Stomach (tissue), 8 donors: ENCODE measurements at regions not wholly inside any gene's neighbourhood (a gene's known extent, or its start where the extent isn't known, plus 50 kb on each side); places are given as distances from the start of the nearest gene placed in this dataset.

ENCODE experiments used
- DNase-seq, 2 donors: peaks; one replicate each; pipeline versions ENCODE4 v3.0.0 to v3.0.0-alpha.2; 2013 to 2019
- H3K27ac ChIP-seq, 5 donors: fragments of 200-600 bp in 4 of 5; sonication (generic) in 4 of 5; one replicate each; pipeline ENCODE4 v1.5.1; 2013 to 2019; ENCODE audit warnings: mild to moderate bottlenecking in 1 of 5, moderate library complexity in 1 of 5
- H3K27me3 ChIP-seq, 3 donors: fragments of 200-600 bp; sonication (generic); one replicate each; pipeline ENCODE4 v1.5.1; 2017 to 2019; ENCODE audit warnings: mixed run types in 1 of 3
- H3K36me3 ChIP-seq, 4 donors: fragments of 200-600 bp; sonication (generic); 1 replicate in 3 of 4; 2 replicates in 1 of 4; pipeline ENCODE4 v1.5.1; 2016 to 2019
- H3K4me1 ChIP-seq, 4 donors: fragments of 200-600 bp; sonication (generic); one replicate each; pipeline ENCODE4 v1.5.1; 2016 to 2019
- H3K4me3 ChIP-seq, 4 donors: fragments of 200-600 bp; sonication (generic) in 3 of 4; one replicate each; pipeline ENCODE4 v1.5.1; 2016 to 2019; ENCODE audit warnings: mild to moderate bottlenecking in 1 of 4
- H3K9me3 ChIP-seq, 4 donors: fragments of 200-600 bp; sonication (generic); one replicate each; pipeline ENCODE4 v1.5.1; 2016 to 2019
- EP300 ChIP-seq: sonication (generic); formaldehyde crosslinking; IDR thresholded peaks from one replicate; pipeline ENCODE4 v1.6.1; 2017; ENCODE audit warnings: antibody characterized with exemption
- POLR2A ChIP-seq, 4 donors: fragments of 450-650 bp; IDR thresholded peaks; one replicate each; pipeline ENCODE4 v1.6.1; 2016; ENCODE audit warnings: antibody characterized with exemption in 4 of 4, control low read depth in 2 of 4, mild to moderate bottlenecking in 1 of 4, moderate library complexity in 1 of 4
- POLR2AphosphoS5 ChIP-seq, 3 donors: sonication (generic); formaldehyde crosslinking; IDR thresholded peaks; one replicate each; pipeline ENCODE4 v1.6.1; 2016; ENCODE audit warnings: antibody characterized with exemption in 3 of 3
- WGBS, 5 donors: extraction: QIAGEN DNeasy Blood & Tissue Kit in 3 of 5; methylation state at CpG; one replicate each; pipeline versions ENCODE4 v1.1.5 to v1.1.7; 2013 to 2018; 5-methylcytosine and 5-hydroxymethylcytosine counted together
- intact Hi-C: fragments of 100-400 bp; cut with DNase I; formaldehyde crosslinking; loops from one replicate; pipeline ENCODE4 v1.15.1; 2023; ENCODE audit warnings: low total_unique reads
- TF ChIP-seq, protein P1 (sequence below), 7 experiments: fragments of 450-650 bp in 4 of 7; fragments of 200-600 bp in 3 of 7; sonication (generic) in 3 of 7; IDR thresholded peaks; one replicate each; pipeline ENCODE4 v1.5.1; 2016 to 2019; ENCODE audit warnings: antibody characterized with exemption in 7 of 7, control low read depth in 2 of 7, mild to moderate bottlenecking in 1 of 7
- donor health status: healthy with polysubstance abuse.
- donor health status: Bipolar disorder and iron deficiency.
- donor health status: healthy.

DNA sequence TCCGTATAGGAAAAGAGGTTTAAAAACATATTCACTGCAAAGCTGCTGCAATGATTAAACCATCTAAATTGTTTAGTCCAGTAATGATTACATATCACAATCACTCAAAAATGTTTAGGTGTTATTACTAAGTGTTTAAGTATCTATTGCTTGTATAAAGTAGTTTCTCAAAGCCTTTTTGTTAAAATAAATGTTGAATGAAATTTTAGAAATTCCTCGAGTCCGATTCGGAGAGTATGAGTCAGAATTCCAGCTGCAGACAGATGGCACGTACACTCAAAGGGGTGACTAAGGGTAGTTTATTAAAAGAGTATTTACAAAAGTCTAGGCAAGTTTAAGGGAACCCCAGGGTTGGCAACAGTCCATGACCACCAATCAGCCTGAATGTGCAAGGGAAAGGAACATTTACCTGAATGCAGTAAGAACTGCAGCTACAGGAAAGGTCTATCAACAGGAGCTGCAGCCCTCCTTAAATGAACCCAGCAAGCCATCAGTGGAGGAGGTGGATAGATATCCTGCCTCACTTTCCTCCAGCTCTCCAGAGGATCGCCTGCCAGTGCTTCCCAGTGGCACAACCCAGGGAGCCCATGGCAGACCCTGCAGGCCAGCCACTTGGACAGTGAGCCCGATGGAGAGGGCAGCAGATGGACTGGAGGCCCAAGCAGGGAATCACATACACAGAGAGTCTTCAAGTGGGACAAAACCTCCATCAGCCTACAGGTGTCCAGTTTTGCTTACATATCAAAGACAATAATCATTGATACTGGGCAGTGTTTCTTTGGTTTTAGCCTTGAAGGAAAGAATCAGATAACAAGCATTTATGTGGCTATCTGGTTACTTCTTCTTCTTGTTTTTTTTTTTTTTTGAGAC is 92.1 kb upstream of the SLC44A3 start:
- no peaks in the 10 kb centered on the region for H3K9me3 ChIP-seq
- TF ChIP-seq POLR2AphosphoS5 (IDR thresholded peaks at IDR 0.05) (peak in 2 of 3 donors; percentile 41 to 52), EP300 (no peak), POLR2A (IDR thresholded peaks at IDR 0.05) (no peak)
- TF ChIP-seq, protein P1, sequence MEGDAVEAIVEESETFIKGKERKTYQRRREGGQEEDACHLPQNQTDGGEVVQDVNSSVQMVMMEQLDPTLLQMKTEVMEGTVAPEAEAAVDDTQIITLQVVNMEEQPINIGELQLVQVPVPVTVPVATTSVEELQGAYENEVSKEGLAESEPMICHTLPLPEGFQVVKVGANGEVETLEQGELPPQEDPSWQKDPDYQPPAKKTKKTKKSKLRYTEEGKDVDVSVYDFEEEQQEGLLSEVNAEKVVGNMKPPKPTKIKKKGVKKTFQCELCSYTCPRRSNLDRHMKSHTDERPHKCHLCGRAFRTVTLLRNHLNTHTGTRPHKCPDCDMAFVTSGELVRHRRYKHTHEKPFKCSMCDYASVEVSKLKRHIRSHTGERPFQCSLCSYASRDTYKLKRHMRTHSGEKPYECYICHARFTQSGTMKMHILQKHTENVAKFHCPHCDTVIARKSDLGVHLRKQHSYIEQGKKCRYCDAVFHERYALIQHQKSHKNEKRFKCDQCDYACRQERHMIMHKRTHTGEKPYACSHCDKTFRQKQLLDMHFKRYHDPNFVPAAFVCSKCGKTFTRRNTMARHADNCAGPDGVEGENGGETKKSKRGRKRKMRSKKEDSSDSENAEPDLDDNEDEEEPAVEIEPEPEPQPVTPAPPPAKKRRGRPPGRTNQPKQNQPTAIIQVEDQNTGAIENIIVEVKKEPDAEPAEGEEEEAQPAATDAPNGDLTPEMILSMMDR (IDR thresholded peaks at IDR 0.05), result no peak
- no peaks in the 10 kb centered on the region for H3K36me3 ChIP-seq
- H3K4me3 ChIP-seq, result no peak overlapping the region
- H3K27ac ChIP-seq, result peak overlapping the region in 1 of 5 donors; percentile 53
- H3K27me3 ChIP-seq, result no peaks in the 10 kb centered on the region
- intact Hi-C loops, result no loop called here
- peaks cover 0 to 23% (median 11%) of the 10 kb centered on the region in 4 donors for H3K4me1 ChIP-seq
- peak in 1 of 2 donors; percentile 74 for DNase-seq
- 47 to 70% (median 59%) methylated on average over 7 of the region's 7 CpGs for WGBS, 5 donors

- Histone ChIP-seq H3K4me1 (peaks cover 0 to 23% (median 11%) of the 10 kb centered on the region in 4 donors), H3K27me3 (no peaks in the 10 kb centered on the region), H3K4me3 (no peak overlapping the region), H3K36me3 (no peaks in the 10 kb centered on the region), H3K9me3 (no peaks in the 10 kb centered on the region), H3K27ac (peak overlapping the region in 1 of 5 donors; percentile 15)
- intact Hi-C loops, result no loop called here
- 67 to 89% (median 82%) methylated on average over 5 to 6 of the region's 6 CpGs for WGBS, 5 donors
- no peak for DNase-seq
- TF ChIP-seq POLR2A (IDR thresholded peaks at IDR 0.05) (no peak), POLR2AphosphoS5 (IDR thresholded peaks at IDR 0.05) (no peak), EP300 (no peak)
- TF ChIP-seq, protein P1 (IDR thresholded peaks at IDR 0.05), result no peak
Observed at GRCh38 chr1:94726981-94727685, 93.0 kb upstream of the SLC44A3 start.

DNA sequence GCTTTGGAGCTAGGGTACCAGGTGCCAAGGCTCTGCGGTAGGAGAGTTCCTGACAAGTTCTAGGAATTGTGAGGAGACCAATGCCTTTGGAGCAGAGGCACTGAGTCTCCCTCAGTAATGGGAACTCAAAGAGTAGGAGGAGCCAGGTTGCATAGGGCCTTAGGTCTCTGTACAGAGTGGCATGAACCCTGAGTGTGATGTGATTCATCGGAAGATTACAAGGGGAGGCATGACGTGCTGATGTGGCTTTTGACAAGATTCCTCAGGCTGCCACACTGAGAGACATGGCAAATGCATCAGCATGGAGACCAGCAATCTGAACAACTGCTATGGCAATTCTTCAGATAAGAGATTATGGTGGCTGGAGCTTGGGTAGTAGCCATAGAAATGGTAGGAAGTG is 94.6 kb upstream of the SLC44A3 start:
- Histone ChIP-seq H3K4me1 (peaks cover 0 to 23% (median 11%) of the 10 kb centered on the region in 4 donors), H3K4me3 (no peak overlapping the region), H3K27ac (no peak overlapping the region), H3K9me3 (no peaks in the 10 kb centered on the region), H3K27me3 (no peaks in the 10 kb centered on the region), H3K36me3 (no peaks in the 10 kb centered on the region)
- DNase-seq, result no peak
- 94 to 98% (median 94%) methylated on average over 3 of the region's 3 CpGs for WGBS, 5 donors
- no peak for TF ChIP-seq POLR2AphosphoS5 (IDR thresholded peaks at IDR 0.05)
- intact Hi-C loops, result no loop called here

GRCh38 chr1:94723894-94724293 is 96.3 kb upstream of the SLC44A3 start:
- DNase-seq, result no peak
- no peak for TF ChIP-seq EP300
- TF ChIP-seq POLR2AphosphoS5 (IDR thresholded peaks at IDR 0.05), result no peak
- TF ChIP-seq POLR2A (IDR thresholded peaks at IDR 0.05), result no peak
- TF ChIP-seq, protein P1 (IDR thresholded peaks at IDR 0.05), result no peak
- Histone ChIP-seq H3K9me3 (no peaks in the 10 kb centered on the region), H3K4me1 (peaks cover 0 to 16% (median 10%) of the 10 kb centered on the region in 4 donors), H3K27ac (no peak overlapping the region), H3K36me3 (no peaks in the 10 kb centered on the region), H3K4me3 (no peak overlapping the region), H3K27me3 (no peaks in the 10 kb centered on the region)
- WGBS, 5 donors, result 87 to 96% (median 92%) methylated on average over 6 of the region's 6 CpGs
- intact Hi-C loops, result no loop called here
